Tibial artery (tissue), 4 donors: ENCODE measurements at regions not wholly inside any gene's neighbourhood (a gene's known extent, or its start where the extent isn't known, plus 50 kb on each side); places are given as distances from the start of the nearest gene placed in this dataset.

Source experiments
- DNase-seq, 2 donors: peaks; one replicate each; pipeline ENCODE4 v3.0.0-alpha.2; 2019
- H3K27ac ChIP-seq, 2 donors: fragments of 200-600 bp; sonication (generic) in 1 of 2; 1 replicate in 1 of 2; 2 replicates in 1 of 2; pipeline ENCODE4 v1.5.1; 2018 to 2019; ENCODE audit warnings: mild to moderate bottlenecking in 1 of 2
- H3K27me3 ChIP-seq, 2 donors: fragments of 200-600 bp; sonication (generic) in 1 of 2; one replicate each; pipeline versions ENCODE4 v1.5.1 to v1.6.0; 2016 to 2019
- H3K36me3 ChIP-seq, 3 donors: fragments of 200-600 bp; sonication (generic) in 2 of 3; one replicate each; pipeline ENCODE4 v1.5.1; 2016 to 2019; ENCODE audit warnings: mild to moderate bottlenecking in 2 of 3
- H3K4me1 ChIP-seq, 4 donors: fragments of 200-600 bp; sonication (generic) in 2 of 4; 1 replicate in 3 of 4; 2 replicates in 1 of 4; pipeline ENCODE4 v1.5.1; 2016 to 2019
- H3K4me3 ChIP-seq, 2 donors: fragments of 200-600 bp; sonication (generic) in 1 of 2; 1 replicate in 1 of 2; 2 replicates in 1 of 2; pipeline ENCODE4 v1.5.1; 2018 to 2019; ENCODE audit warnings: mild to moderate bottlenecking in 2 of 2
- H3K9me3 ChIP-seq, 3 donors: fragments of 200-600 bp; sonication (generic) in 1 of 3; one replicate each; pipeline ENCODE4 v1.5.1; 2016 to 2019
- CTCF ChIP-seq, 2 experiments: fragments of 200-600 bp in 1 of 2; fragments of 450-650 bp in 1 of 2; IDR thresholded peaks; one replicate each; pipeline ENCODE4 v1.5.1; 2017 to 2019; ENCODE audit warnings: antibody characterized with exemption in 2 of 2, mild to moderate bottlenecking in 1 of 2, moderate library complexity in 1 of 2
- intact Hi-C: fragments of 100-400 bp; cut with DNase I; formaldehyde crosslinking; loops from one replicate; pipeline ENCODE4 v1.15.0; 2023; ENCODE audit warnings: low total_unique reads

- Histone ChIP-seq H3K36me3 (no peaks in the 10 kb centered on the region), H3K27me3 (peaks cover 0 to 37% of the 10 kb centered on the region in 2 donors), H3K27ac (no peak overlapping the region), H3K4me3 (no peak overlapping the region), H3K4me1 (peaks cover 0 to 3% (median 0%) of the 10 kb centered on the region in 4 donors), H3K9me3 (no peaks in the 10 kb centered on the region)
- no peak for TF ChIP-seq CTCF (IDR thresholded peaks at IDR 0.05)
- no peak for DNase-seq
- intact Hi-C loops: no loop called here
These were observed 130.0 kb downstream of the CDH26 start for GRCh38 chr20:60088236-60088635.

- intact Hi-C loops: no loop called here
- peaks cover 0 to 36% of the 10 kb centered on the region in 2 donors for H3K27me3 ChIP-seq
- H3K4me1 ChIP-seq: peaks cover 0 to 9% (median under 1%) of the 10 kb centered on the region in 4 donors
- DNase-seq: no peak
- H3K4me3 ChIP-seq: no peak overlapping the region
- no peak overlapping the region for H3K27ac ChIP-seq
- no peak for TF ChIP-seq CTCF (IDR thresholded peaks at IDR 0.05)
- H3K9me3 ChIP-seq: no peaks in the 10 kb centered on the region
- H3K36me3 ChIP-seq: no peaks in the 10 kb centered on the region
These were observed 132.4 kb downstream of the CDH26 start for GRCh38 chr20:60090631-60091030.

- H3K27me3 ChIP-seq: peaks cover 0 to 29% of the 10 kb centered on the region in 2 donors
- peaks cover 0 to 9% (median 2%) of the 10 kb centered on the region in 4 donors for H3K4me1 ChIP-seq
- intact Hi-C loops: no loop called here
- no peak overlapping the region for H3K27ac ChIP-seq
- TF ChIP-seq CTCF (IDR thresholded peaks at IDR 0.05): no peak
- DNase-seq: no peak
- H3K4me3 ChIP-seq: no peak overlapping the region
- no peaks in the 10 kb centered on the region for H3K36me3 ChIP-seq
- H3K9me3 ChIP-seq: no peaks in the 10 kb centered on the region
These were observed 133.1 kb downstream of the CDH26 start for GRCh38 chr20:60091305-60091704.

- Histone ChIP-seq H3K27me3 (peaks cover 0 to 25% of the 10 kb centered on the region in 2 donors), H3K4me3 (no peak overlapping the region), H3K27ac (no peak overlapping the region), H3K9me3 (no peaks in the 10 kb centered on the region), H3K36me3 (no peaks in the 10 kb centered on the region), H3K4me1 (peaks cover 0 to 9% (median 2%) of the 10 kb centered on the region in 4 donors)
- intact Hi-C loops: no loop called here
- no peak for TF ChIP-seq CTCF (IDR thresholded peaks at IDR 0.05)
- no peak for DNase-seq
These were observed 133.6 kb downstream of the CDH26 start for GRCh38 chr20:60091861-60092260.

GRCh38 chr20:60092729-60093128 is 134.5 kb downstream of the CDH26 start:
- Histone ChIP-seq H3K27ac (no peak overlapping the region), H3K4me1 (peaks cover 0 to 6% (median 2%) of the 10 kb centered on the region in 4 donors), H3K9me3 (no peaks in the 10 kb centered on the region), H3K4me3 (no peak overlapping the region), H3K36me3 (no peaks in the 10 kb centered on the region), H3K27me3 (peaks cover 0 to 24% of the 10 kb centered on the region in 2 donors)
- TF ChIP-seq CTCF (IDR thresholded peaks at IDR 0.05): no peak
- no peak for DNase-seq
- intact Hi-C loops: no loop called here

GRCh38 chr20:60095456-60095855 is 137.2 kb downstream of the CDH26 start:
- Histone ChIP-seq H3K27ac (no peak overlapping the region), H3K4me3 (no peak overlapping the region), H3K9me3 (no peaks in the 10 kb centered on the region), H3K4me1 (peaks cover 0 to 6% (median 2%) of the 10 kb centered on the region in 4 donors), H3K27me3 (no peaks in the 10 kb centered on the region), H3K36me3 (no peaks in the 10 kb centered on the region)
- TF ChIP-seq CTCF (IDR thresholded peaks at IDR 0.05): no peak
- intact Hi-C loops: no loop called here
- no peak for DNase-seq
